ENCODE measurements at regions not wholly inside any gene's neighbourhood (a gene's known extent, or its start where the extent isn't known, plus 50 kb on each side); places are given as distances from the start of the nearest gene placed in this dataset.

DNA sequence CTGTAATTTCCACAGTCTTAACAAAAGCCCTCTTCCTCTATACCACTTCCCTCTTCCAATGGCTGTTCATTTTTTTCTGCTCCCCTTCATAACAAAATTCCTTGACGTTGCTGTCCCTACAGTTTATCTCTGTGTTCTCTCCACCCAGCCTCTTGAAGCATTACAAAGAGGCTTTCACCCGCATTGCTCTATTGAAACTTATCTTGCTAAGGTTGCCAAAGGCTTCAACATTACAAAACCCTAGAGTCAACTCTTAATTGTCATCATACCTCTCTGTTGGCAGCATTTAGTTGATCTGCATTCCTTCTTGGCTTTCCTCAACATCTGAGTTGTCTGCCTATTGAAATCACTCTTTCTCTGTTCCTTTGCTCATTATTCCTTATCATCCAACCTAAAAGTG, 1055.7 kb downstream of the JRKL start:
- Histone ChIP-seq H3K4me3 (ENCODE audit: insufficient read depth, low read depth, low read length) (no peak overlapping the region), H3K36me3 (ENCODE audit: control insufficient read depth, insufficient read depth, low read length) (no peaks in the 10 kb centered on the region), H3K9me1 (ENCODE audit: insufficient read depth, low read length) (no peaks in the 10 kb centered on the region), H2BK15ac (ENCODE audit: low read depth, low read length) (no peak overlapping the region), H2AK5ac (ENCODE audit: low read depth, low read length) (no peak overlapping the region), H2BK5ac (ENCODE audit: low read depth, low read length, poor library complexity, severe bottlenecking) (no peak overlapping the region), H2BK120ac (ENCODE audit: low read depth, low read length) (no peak overlapping the region), H3K4me2 (ENCODE audit: low read depth, low read length) (no peak overlapping the region), H4K5ac (ENCODE audit: low read depth, low read length) (no peak overlapping the region), H4K20me1 (ENCODE audit: insufficient read depth, low read length) (no peaks in the 10 kb centered on the region), H3K9me3 (ENCODE audit: control insufficient read depth, insufficient read depth, low read length) (peaks cover 8% of the 10 kb centered on the region), H4K8ac (ENCODE audit: low read depth in 2 of 2, low read length in 2 of 2) (no peak overlapping the region), H3K18ac (ENCODE audit: low read depth, low read length) (no peak overlapping the region), H2AK9ac (replicated peaks; ENCODE audit: low read depth, low read length, poor library complexity) (no peak overlapping the region), H3K56ac (ENCODE audit: extremely low read depth, insufficient read depth, low read length) (no peak overlapping the region; the same call in 1 of the 2 replicates), H2BK20ac (ENCODE audit: low read depth, low read length) (no peak overlapping the region), H4K91ac (ENCODE audit: insufficient read depth, low read depth, low read length) (no peak overlapping the region), H3K23ac (ENCODE audit: low read depth, low read length) (no peak overlapping the region), H3K27ac (ENCODE audit: insufficient read depth, low read length) (no peak overlapping the region), H3K4ac (ENCODE audit: low read depth, low read length) (no peak overlapping the region), H3K4me1 (ENCODE audit: control insufficient read depth, insufficient read depth, low read length) (no peaks in the 10 kb centered on the region), H3K14ac (replicated peaks; ENCODE audit: low read depth, low read length) (no peak overlapping the region), H3K27me3 (ENCODE audit: control insufficient read depth, insufficient read depth, low read length) (no peaks in the 10 kb centered on the region), H3K79me1 (ENCODE audit: low read depth in 1 of 2, low read length in 2 of 2) (no peaks in the 10 kb centered on the region), H3K9ac (ENCODE audit: low read depth, low read length) (no peak overlapping the region), H2AFZ (replicated peaks; ENCODE audit: low read length, poor library complexity) (no peak overlapping the region)
- intact Hi-C loops (cut with micrococcal nuclease): no loop called here
- POLR2A ChIA-PET (ENCODE audit: unreplicated experiment): no interaction called here
- CTCF ChIA-PET: no interaction called here
- ATAC-seq (ENCODE audit: low read depth) (no peak), DNase-seq (no peak)
- dilution Hi-C loops (cut with HindIII; ENCODE audit: low sequenced_read_pairs, unreplicated experiment): no loop called here
- in situ Hi-C loops (cut with MboI; ENCODE audit: low sequenced_read_pairs): no loop called here
- no peak for TF ChIP-seq CEBPB (IDR thresholded peaks at IDR 0.05; ENCODE audit: low read depth, low read length)
- no peak for TF ChIP-seq CHD1 (IDR thresholded peaks at IDR 0.05; ENCODE audit: low read depth, low read length)
- TF ChIP-seq, protein P1, sequence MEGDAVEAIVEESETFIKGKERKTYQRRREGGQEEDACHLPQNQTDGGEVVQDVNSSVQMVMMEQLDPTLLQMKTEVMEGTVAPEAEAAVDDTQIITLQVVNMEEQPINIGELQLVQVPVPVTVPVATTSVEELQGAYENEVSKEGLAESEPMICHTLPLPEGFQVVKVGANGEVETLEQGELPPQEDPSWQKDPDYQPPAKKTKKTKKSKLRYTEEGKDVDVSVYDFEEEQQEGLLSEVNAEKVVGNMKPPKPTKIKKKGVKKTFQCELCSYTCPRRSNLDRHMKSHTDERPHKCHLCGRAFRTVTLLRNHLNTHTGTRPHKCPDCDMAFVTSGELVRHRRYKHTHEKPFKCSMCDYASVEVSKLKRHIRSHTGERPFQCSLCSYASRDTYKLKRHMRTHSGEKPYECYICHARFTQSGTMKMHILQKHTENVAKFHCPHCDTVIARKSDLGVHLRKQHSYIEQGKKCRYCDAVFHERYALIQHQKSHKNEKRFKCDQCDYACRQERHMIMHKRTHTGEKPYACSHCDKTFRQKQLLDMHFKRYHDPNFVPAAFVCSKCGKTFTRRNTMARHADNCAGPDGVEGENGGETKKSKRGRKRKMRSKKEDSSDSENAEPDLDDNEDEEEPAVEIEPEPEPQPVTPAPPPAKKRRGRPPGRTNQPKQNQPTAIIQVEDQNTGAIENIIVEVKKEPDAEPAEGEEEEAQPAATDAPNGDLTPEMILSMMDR (conservative IDR thresholded peaks at IDR 0.05; ENCODE audit: low read depth, low read length): no peak
- TF ChIP-seq, protein P2, sequence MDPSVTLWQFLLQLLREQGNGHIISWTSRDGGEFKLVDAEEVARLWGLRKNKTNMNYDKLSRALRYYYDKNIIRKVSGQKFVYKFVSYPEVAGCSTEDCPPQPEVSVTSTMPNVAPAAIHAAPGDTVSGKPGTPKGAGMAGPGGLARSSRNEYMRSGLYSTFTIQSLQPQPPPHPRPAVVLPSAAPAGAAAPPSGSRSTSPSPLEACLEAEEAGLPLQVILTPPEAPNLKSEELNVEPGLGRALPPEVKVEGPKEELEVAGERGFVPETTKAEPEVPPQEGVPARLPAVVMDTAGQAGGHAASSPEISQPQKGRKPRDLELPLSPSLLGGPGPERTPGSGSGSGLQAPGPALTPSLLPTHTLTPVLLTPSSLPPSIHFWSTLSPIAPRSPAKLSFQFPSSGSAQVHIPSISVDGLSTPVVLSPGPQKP (IDR thresholded peaks at IDR 0.05; ENCODE audit: borderline replicate concordance, low read depth, low read length): no peak
- no peak for TF ChIP-seq FOS (IDR thresholded peaks at IDR 0.05; ENCODE audit: low read depth, low read length)
- TF ChIP-seq SMC3 (IDR thresholded peaks at IDR 0.05; ENCODE audit: low read depth, low read length): no peak
- TF ChIP-seq, protein P3, sequence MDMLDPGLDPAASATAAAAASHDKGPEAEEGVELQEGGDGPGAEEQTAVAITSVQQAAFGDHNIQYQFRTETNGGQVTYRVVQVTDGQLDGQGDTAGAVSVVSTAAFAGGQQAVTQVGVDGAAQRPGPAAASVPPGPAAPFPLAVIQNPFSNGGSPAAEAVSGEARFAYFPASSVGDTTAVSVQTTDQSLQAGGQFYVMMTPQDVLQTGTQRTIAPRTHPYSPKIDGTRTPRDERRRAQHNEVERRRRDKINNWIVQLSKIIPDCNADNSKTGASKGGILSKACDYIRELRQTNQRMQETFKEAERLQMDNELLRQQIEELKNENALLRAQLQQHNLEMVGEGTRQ (IDR thresholded peaks at IDR 0.05; ENCODE audit: low read depth, low read length): no peak
- TF ChIP-seq BHLHE40 (IDR thresholded peaks at IDR 0.05; ENCODE audit: low read depth, low read length): no peak
- no peak for TF ChIP-seq POLR2A (IDR thresholded peaks at IDR 0.05; ENCODE audit: low read depth, low read length)
- TF ChIP-seq RAD21 (IDR thresholded peaks at IDR 0.05; ENCODE audit: low read length): no peak
- TF ChIP-seq NFE2L2 (IDR thresholded peaks at IDR 0.05; ENCODE audit: low read depth, low read length): no peak
- TF ChIP-seq MXI1 (IDR thresholded peaks at IDR 0.05; ENCODE audit: borderline replicate concordance, low read depth, low read length): no peak
- TF ChIP-seq MAZ (IDR thresholded peaks at IDR 0.05; ENCODE audit: borderline replicate concordance, low read depth, low read length): no peak
- TF ChIP-seq MAFK (IDR thresholded peaks at IDR 0.05; ENCODE audit: low read depth, low read length): no peak
- no peak for TF ChIP-seq RFX5 (IDR thresholded peaks at IDR 0.05; ENCODE audit: low read depth, low read length)
- no peak for TF ChIP-seq RCOR1 (IDR thresholded peaks at IDR 0.05; ENCODE audit: insufficient replicate concordance, low read length)
- no TSS peak for BruUV-seq (replicated peaks)
- 43% methylated on average over 2 of the region's 2 CpGs; no CpG with 5 or more reads in 1 of the 2 experiments for WGBS, 2 experiments (ENCODE audit: extremely low coverage in 2 of 2, insufficient read length in 1 of 2)

Data from IMR-90 (cell line).